NCI-H2227 treated with DMSO at 0.1 percent for 48 hours (cell line): ENCODE measurements at regions not wholly inside any gene's neighbourhood (a gene's known extent, or its start where the extent isn't known, plus 50 kb on each side); places are given as distances from the start of the nearest gene placed in this dataset.
"Not testable (repeated sequence)": the region's sequence is repeated elsewhere in the genome, so short reads cannot be mapped to it uniquely, and the experiment has no call there.

Experiments used
- DNase-seq: peaks from one replicate; lab custom pipeline; 2025; lab: John Stamatoyannopoulos, UW

GRCh38 chr16:54985156-54985555 is 54.5 kb downstream of the IRX5 start:
- DNase-seq, result no peak

- no peak for DNase-seq
Observed at GRCh38 chr16:54985668-54986067, 55.0 kb downstream of the IRX5 start.

- DNase-seq, result no peak
Observed at GRCh38 chr16:54986409-54986808, 55.7 kb downstream of the IRX5 start.

- DNase-seq, result peak; percentile 19
Observed at GRCh38 chr16:54987081-54987480, 56.4 kb downstream of the IRX5 start.

- no peak for DNase-seq
Observed at GRCh38 chr16:54991525-54991924, 60.9 kb downstream of the IRX5 start.

GRCh38 chr16:54991946-54992345 is 61.3 kb downstream of the IRX5 start:
- not testable (repeated sequence) for DNase-seq

GRCh38 chr16:54993106-54993895 is 62.6 kb downstream of the IRX5 start:
- DNase-seq, result no peak

- no peak for DNase-seq
Observed at GRCh38 chr16:54996186-54996585, 65.5 kb downstream of the IRX5 start.

GRCh38 chr16:54998834-54999233 is 68.2 kb downstream of the IRX5 start:
- no peak for DNase-seq

- no peak for DNase-seq
Observed at GRCh38 chr16:54999481-54999880, 68.8 kb downstream of the IRX5 start.

- no peak for DNase-seq
Observed at GRCh38 chr16:55000595-55000994, 69.9 kb downstream of the IRX5 start.

GRCh38 chr16:55001931-55002330 is 71.3 kb downstream of the IRX5 start:
- no peak for DNase-seq

GRCh38 chr16:55002419-55002818 is 71.8 kb downstream of the IRX5 start:
- DNase-seq, result no peak

GRCh38 chr16:55003306-55003705 is 72.6 kb downstream of the IRX5 start:
- DNase-seq, result no peak

- no peak for DNase-seq
Observed at GRCh38 chr16:55003916-55004315, 73.3 kb downstream of the IRX5 start.

- DNase-seq, result no peak
Observed at GRCh38 chr16:55007504-55007903, 76.8 kb downstream of the IRX5 start.

GRCh38 chr16:55008836-55009510 is 78.3 kb downstream of the IRX5 start:
- no peak for DNase-seq

GRCh38 chr16:55009581-55009980 is 78.9 kb downstream of the IRX5 start:
- no peak for DNase-seq

GRCh38 chr16:55010492-55011160 is 80.0 kb downstream of the IRX5 start:
- no peak for DNase-seq

- DNase-seq, result no peak
Observed at GRCh38 chr16:55012362-55012761, 81.7 kb downstream of the IRX5 start.

- DNase-seq, result no peak
Observed at GRCh38 chr16:55012793-55013192, 82.1 kb downstream of the IRX5 start.

- DNase-seq, result no peak
Observed at GRCh38 chr16:55014022-55014421, 83.4 kb downstream of the IRX5 start.
